GM18867 (cell line): ENCODE measurements at regions not wholly inside any gene's neighbourhood (a gene's known extent, or its start where the extent isn't known, plus 50 kb on each side); places are given as distances from the start of the nearest gene placed in this dataset.

Source experiments
- ATAC-seq: cut with Tn5 transposase; IDR thresholded peaks from one replicate; pipeline ENCODE4 v1.9.1; 2021; ENCODE audit warnings: mild to moderate bottlenecking, moderate library complexity; ENCODE audit not compliant: unreplicated experiment

GRCh38 chr13:64075543-64076271, 2660.1 kb upstream of the PCDH20 start:
- ATAC-seq = peak; percentile 50

GRCh38 chr13:64074971-64075474, 2659.4 kb upstream of the PCDH20 start:
- no peak for ATAC-seq

GRCh38 chr13:64073203-64073602, 2657.6 kb upstream of the PCDH20 start:
- ATAC-seq = no peak

GRCh38 chr13:64071352-64071751, 2655.7 kb upstream of the PCDH20 start:
- ATAC-seq = no peak

GRCh38 chr13:64069892-64070291, 2654.2 kb upstream of the PCDH20 start:
- ATAC-seq = no peak

- ATAC-seq = no peak
Observed at GRCh38 chr13:64066711-64067110, 2651.1 kb upstream of the PCDH20 start.

GRCh38 chr13:64061649-64062048, 2646.0 kb upstream of the PCDH20 start:
- ATAC-seq = no peak

GRCh38 chr13:64057372-64058020, 2641.8 kb upstream of the PCDH20 start:
- ATAC-seq = no peak

- ATAC-seq = no peak
Observed at GRCh38 chr13:64054321-64054720, 2638.7 kb upstream of the PCDH20 start.

- ATAC-seq = no peak
Observed at GRCh38 chr13:64052521-64052920, 2636.9 kb upstream of the PCDH20 start.

- ATAC-seq = no peak
Observed at GRCh38 chr13:64051278-64051677, 2635.6 kb upstream of the PCDH20 start.

GRCh38 chr13:64041296-64041695, 2625.6 kb upstream of the PCDH20 start:
- no peak for ATAC-seq

GRCh38 chr13:64033921-64034320, 2618.3 kb upstream of the PCDH20 start:
- no peak for ATAC-seq

- ATAC-seq = no peak
Observed at GRCh38 chr13:64029343-64030093, 2613.9 kb upstream of the PCDH20 start.

GRCh38 chr13:64028551-64028950, 2612.9 kb upstream of the PCDH20 start:
- no peak for ATAC-seq

GRCh38 chr13:64020126-64020525, 2604.5 kb upstream of the PCDH20 start:
- ATAC-seq = no peak

GRCh38 chr13:64007339-64007738, 2591.7 kb upstream of the PCDH20 start:
- no peak for ATAC-seq

- ATAC-seq = no peak
Observed at GRCh38 chr13:64000321-64000720, 2584.7 kb upstream of the PCDH20 start.

GRCh38 chr13:63999614-64000305, 2584.1 kb upstream of the PCDH20 start:
- ATAC-seq = no peak

GRCh38 chr13:63983366-63983765, 2567.7 kb upstream of the PCDH20 start:
- ATAC-seq = no peak

GRCh38 chr13:63979951-63980350, 2564.3 kb upstream of the PCDH20 start:
- no peak for ATAC-seq
